WERI-Rb-1 (cell line): ENCODE measurements at regions not wholly inside any gene's neighbourhood (a gene's known extent, or its start where the extent isn't known, plus 50 kb on each side); places are given as distances from the start of the nearest gene placed in this dataset.

ENCODE experiments used
- DNase-seq: peaks from one replicate; pipeline ENCODE4 v3.0.0-alpha.2; 2020
- H3K27ac ChIP-seq: fragments of 250-450 bp; sonication (Bioruptor Pico); 2 replicates; pipeline ENCODE4 v1.5.1; 2020; ENCODE audit warnings: mild to moderate bottlenecking, moderate library complexity
- H3K27me3 ChIP-seq: fragments of 250-450 bp; sonication (Bioruptor Pico); 2 replicates; pipeline ENCODE4 v1.5.1; 2021; ENCODE audit warnings: mild to moderate bottlenecking, low read depth, moderate library complexity; ENCODE audit not compliant: insufficient read depth, severe bottlenecking
- H3K36me3 ChIP-seq: fragments of 250-450 bp; sonication (Bioruptor Pico); 2 replicates; pipeline ENCODE4 v1.5.1; 2020; ENCODE audit warnings: mild to moderate bottlenecking, moderate library complexity
- H3K4me3 ChIP-seq: 2 replicates; pipeline ENCODE4 v1.5.1; 2011; ENCODE audit warnings: low read depth, mild to moderate bottlenecking, control low read depth, low read length
- H3K9me3 ChIP-seq: fragments of 250-450 bp; sonication (Bioruptor Pico); 2 replicates; pipeline ENCODE4 v1.5.1; 2021; ENCODE audit warnings: mild to moderate bottlenecking, moderate library complexity; ENCODE audit not compliant: severe bottlenecking
- CTCF ChIP-seq: IDR thresholded peaks from 2 replicates; pipeline ENCODE4 v1.5.1; 2011; ENCODE audit warnings: low read depth, mild to moderate bottlenecking, control low read depth, inconsistent platforms, low read length

- no peak for TF ChIP-seq CTCF
- no peak for DNase-seq
- Histone ChIP-seq H3K36me3 (no peaks in the 10 kb centered on the region), H3K9me3 (no peaks in the 10 kb centered on the region), H3K4me3 (no peak overlapping the region), H3K27me3 (no peaks in the 10 kb centered on the region), H3K27ac (no peak overlapping the region)
Measured at GRCh38 chr7:18096087-18096486, 68.4 kb upstream of the PRPS1L1 start.

GRCh38 chr7:18102576-18102975 lies 74.9 kb upstream of the PRPS1L1 start:
- Histone ChIP-seq H3K36me3 (no peaks in the 10 kb centered on the region), H3K9me3 (no peaks in the 10 kb centered on the region), H3K4me3 (no peak overlapping the region), H3K27me3 (no peaks in the 10 kb centered on the region), H3K27ac (no peak overlapping the region)
- no peak for DNase-seq
- TF ChIP-seq CTCF: no peak

- Histone ChIP-seq H3K27me3 (no peaks in the 10 kb centered on the region), H3K9me3 (no peaks in the 10 kb centered on the region), H3K27ac (no peak overlapping the region), H3K36me3 (no peaks in the 10 kb centered on the region), H3K4me3 (no peak overlapping the region)
- TF ChIP-seq CTCF: no peak
- no peak for DNase-seq
Measured at GRCh38 chr7:18103436-18104218, 76.0 kb upstream of the PRPS1L1 start.

GRCh38 chr7:18109762-18110161 lies 82.1 kb upstream of the PRPS1L1 start:
- no peaks in the 10 kb centered on the region for H3K9me3 ChIP-seq
- no peak for DNase-seq
- no peak for TF ChIP-seq CTCF
- H3K27me3 ChIP-seq: no peaks in the 10 kb centered on the region
- no peak overlapping the region for H3K27ac ChIP-seq
- no peak overlapping the region for H3K4me3 ChIP-seq
- H3K36me3 ChIP-seq: no peaks in the 10 kb centered on the region

GRCh38 chr7:18116661-18117060 lies 89.0 kb upstream of the PRPS1L1 start:
- no peaks in the 10 kb centered on the region for H3K36me3 ChIP-seq
- H3K27ac ChIP-seq: no peak overlapping the region
- no peak for TF ChIP-seq CTCF
- H3K9me3 ChIP-seq: no peaks in the 10 kb centered on the region
- DNase-seq: no peak
- H3K27me3 ChIP-seq: no peaks in the 10 kb centered on the region
- H3K4me3 ChIP-seq: no peak overlapping the region

GRCh38 chr7:18117482-18117881 lies 89.8 kb upstream of the PRPS1L1 start:
- no peak overlapping the region for H3K4me3 ChIP-seq
- DNase-seq: no peak
- no peaks in the 10 kb centered on the region for H3K36me3 ChIP-seq
- no peak overlapping the region for H3K27ac ChIP-seq
- no peak for TF ChIP-seq CTCF
- no peaks in the 10 kb centered on the region for H3K9me3 ChIP-seq
- no peaks in the 10 kb centered on the region for H3K27me3 ChIP-seq
